GM12864 (cell line): ENCODE measurements at regions not wholly inside any gene's neighbourhood (a gene's known extent, or its start where the extent isn't known, plus 50 kb on each side); places are given as distances from the start of the nearest gene placed in this dataset.

Source experiments
- DNase-seq: peaks from one replicate; pipeline ENCODE4 v3.0.0-alpha.2; 2011; ENCODE audit warnings: low read depth
- H3K4me3 ChIP-seq: 2 replicates; pipeline ENCODE4 v1.5.1; 2011; ENCODE audit warnings: mild to moderate bottlenecking, low read depth, low read length, control low read depth
- TF ChIP-seq, protein P1 (sequence below): IDR thresholded peaks from 2 replicates; pipeline ENCODE4 v1.5.1; 2011; ENCODE audit warnings: low read depth, mild to moderate bottlenecking, moderate library complexity, low read length, control low read depth, inconsistent platforms; ENCODE audit errors: missing control alignments

GRCh38 chr17:74055508-74056160, 147.8 kb upstream of the RPL38 start:
- TF ChIP-seq, protein P1, sequence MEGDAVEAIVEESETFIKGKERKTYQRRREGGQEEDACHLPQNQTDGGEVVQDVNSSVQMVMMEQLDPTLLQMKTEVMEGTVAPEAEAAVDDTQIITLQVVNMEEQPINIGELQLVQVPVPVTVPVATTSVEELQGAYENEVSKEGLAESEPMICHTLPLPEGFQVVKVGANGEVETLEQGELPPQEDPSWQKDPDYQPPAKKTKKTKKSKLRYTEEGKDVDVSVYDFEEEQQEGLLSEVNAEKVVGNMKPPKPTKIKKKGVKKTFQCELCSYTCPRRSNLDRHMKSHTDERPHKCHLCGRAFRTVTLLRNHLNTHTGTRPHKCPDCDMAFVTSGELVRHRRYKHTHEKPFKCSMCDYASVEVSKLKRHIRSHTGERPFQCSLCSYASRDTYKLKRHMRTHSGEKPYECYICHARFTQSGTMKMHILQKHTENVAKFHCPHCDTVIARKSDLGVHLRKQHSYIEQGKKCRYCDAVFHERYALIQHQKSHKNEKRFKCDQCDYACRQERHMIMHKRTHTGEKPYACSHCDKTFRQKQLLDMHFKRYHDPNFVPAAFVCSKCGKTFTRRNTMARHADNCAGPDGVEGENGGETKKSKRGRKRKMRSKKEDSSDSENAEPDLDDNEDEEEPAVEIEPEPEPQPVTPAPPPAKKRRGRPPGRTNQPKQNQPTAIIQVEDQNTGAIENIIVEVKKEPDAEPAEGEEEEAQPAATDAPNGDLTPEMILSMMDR = no peak
- DNase-seq = no peak

DNA sequence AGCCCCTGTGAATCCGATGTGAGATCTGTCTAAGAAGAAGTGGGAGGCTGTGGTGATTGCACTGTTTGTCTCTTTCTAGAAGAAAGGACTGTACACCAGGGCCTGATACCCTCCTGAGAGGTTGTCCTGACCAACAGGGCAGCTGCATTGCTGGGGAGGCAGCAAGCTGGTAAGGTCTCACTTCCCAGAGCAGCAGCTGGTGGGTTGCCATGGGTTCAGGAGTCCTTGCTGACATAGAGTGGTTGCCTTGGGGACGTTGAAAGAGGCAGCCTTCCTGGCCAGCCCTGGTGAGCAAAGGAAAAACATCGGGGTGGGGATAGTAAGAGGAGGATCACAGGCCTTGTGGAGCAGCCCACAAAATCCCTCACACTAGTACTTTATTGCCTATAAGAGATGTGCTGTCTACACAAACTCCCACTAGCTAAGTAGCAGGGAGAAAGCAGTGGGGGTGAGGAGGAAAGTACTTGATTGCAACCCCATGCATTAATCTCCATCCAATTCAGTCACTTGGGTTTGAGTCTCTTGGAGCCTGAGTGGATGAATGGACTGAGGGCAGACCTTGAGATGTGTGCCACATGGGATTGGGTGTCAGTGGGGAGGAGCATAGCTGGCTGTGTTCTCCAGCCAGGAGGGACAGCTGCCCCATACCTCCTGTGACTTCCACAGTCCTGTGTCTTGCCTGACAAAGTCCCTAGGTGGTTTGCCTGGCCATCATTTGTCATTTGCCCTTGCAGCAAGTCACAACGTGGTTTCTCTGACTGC, 143.8 kb upstream of the RPL38 start:
- TF ChIP-seq, protein P1 = no peak
- H3K4me3 ChIP-seq = no peak overlapping the region
- DNase-seq = no peak

More at GRCh38 chr17:74055508-74056160, 147.8 kb upstream of the RPL38 start:
- no peak overlapping the region for H3K4me3 ChIP-seq

GRCh38 chr17:74061758-74062157, 141.7 kb upstream of the RPL38 start:
- TF ChIP-seq, protein P1 = no peak
- no peak for DNase-seq
- H3K4me3 ChIP-seq = no peak overlapping the region

DNA sequence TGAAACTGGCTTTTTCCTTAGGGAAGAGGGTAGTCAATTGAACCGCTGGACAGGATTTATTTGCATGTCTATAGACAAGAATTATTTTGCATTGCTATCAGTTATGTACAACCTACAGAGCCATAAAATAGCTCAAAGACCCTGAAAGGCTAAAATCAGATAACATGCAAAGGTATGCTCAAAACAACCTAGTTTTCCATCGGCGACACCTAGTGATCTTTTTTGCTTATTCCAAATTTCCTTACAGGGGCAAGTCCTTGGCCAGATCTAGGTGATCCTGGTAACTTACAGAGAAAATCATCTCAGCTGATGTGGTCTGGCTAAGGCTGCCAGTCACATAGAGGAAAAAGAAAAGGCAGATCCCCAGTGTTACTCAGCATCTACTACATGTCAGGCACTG, 141.2 kb upstream of the RPL38 start:
- TF ChIP-seq, protein P1 = no peak
- no peak overlapping the region for H3K4me3 ChIP-seq
- DNase-seq = no peak

- no peak for DNase-seq
- TF ChIP-seq, protein P1 = no peak
- H3K4me3 ChIP-seq = no peak overlapping the region
These were observed 140.0 kb upstream of the RPL38 start for GRCh38 chr17:74063439-74063838.

DNA sequence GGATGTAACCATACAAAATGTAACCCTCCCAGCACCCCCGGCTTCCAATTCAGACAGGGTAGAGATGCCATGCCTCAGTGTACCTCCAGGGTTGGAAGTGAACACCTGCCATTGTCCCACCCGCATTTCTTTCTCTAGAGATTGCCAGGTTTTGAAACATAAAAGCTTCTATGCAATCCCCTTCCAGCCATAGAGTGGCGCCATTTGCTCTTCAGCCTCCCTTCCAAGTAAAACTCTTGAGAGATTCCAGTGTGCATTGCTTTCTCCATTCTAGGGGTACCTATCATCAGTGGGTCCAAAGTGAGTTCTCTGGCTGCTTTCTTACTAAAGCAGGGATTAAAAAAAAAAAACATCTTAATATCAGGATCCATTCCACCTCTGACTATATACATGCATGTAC, 133.1 kb upstream of the RPL38 start:
- no peak for DNase-seq
- TF ChIP-seq, protein P1 = peak; percentile 3
- no peak overlapping the region for H3K4me3 ChIP-seq
